NCI-H1694 (cell line): ENCODE measurements at regions not wholly inside any gene's neighbourhood (a gene's known extent, or its start where the extent isn't known, plus 50 kb on each side); places are given as distances from the start of the nearest gene placed in this dataset.
"Not testable (repeated sequence)": the region's sequence is repeated elsewhere in the genome, so short reads cannot be mapped to it uniquely, and the experiment has no call there.

Source experiments
- DNase-seq: peaks from one replicate; lab custom pipeline; 2025; lab: John Stamatoyannopoulos, UW

DNA sequence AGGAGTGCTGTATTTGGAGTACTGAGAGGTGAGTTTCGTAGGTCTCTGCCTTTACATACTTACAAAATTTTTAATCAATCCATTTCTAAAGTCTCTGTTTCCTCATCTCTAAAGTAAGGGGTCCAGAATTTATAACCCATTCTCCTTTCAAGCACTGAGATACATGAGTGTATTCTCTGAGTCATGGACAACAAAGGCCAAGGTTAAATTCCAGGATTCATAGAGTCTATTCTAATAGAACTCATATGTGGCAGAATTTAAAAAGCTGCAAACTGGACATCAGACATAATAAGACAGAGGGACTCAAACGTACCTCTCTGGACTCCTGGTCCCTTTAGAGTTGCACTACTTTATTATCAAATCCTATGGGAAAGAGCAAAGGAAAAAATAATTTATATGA, 112.5 kb upstream of the SLIT3 start:
- no peak for DNase-seq

DNA sequence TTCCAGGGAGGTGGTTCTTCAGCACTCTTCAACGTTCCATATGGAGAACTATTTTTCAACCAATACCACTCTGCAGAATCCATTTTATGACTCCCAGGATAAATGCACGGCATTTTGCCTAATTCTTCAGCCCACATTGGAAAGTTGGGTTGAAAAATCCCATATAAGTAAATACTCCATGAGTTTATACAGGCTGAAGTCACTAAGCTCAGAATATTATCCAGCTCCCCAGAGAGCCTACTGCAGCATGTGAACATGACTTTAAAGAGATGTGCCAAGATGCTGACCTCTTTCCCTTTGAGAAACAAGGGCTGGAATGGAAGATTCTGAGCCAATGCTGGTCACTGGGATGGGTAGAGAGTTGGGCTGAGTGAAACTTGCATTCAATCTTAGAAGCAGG, 111.9 kb upstream of the SLIT3 start:
- no peak for DNase-seq

DNA sequence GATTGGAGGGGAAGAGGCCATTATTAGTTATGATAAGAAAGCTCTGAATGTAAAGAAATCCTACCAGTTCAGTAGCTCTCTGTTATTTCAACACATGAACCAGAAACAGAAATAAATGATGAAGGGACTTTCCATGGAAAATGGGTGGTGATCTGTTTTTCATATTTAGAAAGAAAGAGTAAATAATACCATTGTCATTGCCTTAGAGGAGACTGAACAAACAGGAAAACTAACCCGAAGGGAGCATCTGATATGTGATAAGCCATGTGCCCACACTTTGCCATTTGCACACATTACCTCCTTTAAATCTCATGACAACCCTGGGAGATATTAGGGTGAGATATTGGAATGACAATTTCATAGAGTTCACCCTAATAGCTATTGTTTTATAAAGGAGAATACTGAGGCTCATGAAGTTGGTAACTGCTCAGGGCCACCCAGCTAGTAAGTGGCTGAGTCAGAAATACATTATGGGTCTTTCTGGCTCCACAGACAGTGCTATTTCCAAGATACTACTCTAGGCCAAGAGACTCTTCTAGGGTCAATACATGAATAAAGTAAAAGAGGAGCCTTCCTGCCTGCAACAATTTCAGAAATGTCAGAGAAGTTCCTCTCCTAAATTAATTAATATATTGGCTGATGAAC, 111.0 kb upstream of the SLIT3 start:
- no peak for DNase-seq

DNA sequence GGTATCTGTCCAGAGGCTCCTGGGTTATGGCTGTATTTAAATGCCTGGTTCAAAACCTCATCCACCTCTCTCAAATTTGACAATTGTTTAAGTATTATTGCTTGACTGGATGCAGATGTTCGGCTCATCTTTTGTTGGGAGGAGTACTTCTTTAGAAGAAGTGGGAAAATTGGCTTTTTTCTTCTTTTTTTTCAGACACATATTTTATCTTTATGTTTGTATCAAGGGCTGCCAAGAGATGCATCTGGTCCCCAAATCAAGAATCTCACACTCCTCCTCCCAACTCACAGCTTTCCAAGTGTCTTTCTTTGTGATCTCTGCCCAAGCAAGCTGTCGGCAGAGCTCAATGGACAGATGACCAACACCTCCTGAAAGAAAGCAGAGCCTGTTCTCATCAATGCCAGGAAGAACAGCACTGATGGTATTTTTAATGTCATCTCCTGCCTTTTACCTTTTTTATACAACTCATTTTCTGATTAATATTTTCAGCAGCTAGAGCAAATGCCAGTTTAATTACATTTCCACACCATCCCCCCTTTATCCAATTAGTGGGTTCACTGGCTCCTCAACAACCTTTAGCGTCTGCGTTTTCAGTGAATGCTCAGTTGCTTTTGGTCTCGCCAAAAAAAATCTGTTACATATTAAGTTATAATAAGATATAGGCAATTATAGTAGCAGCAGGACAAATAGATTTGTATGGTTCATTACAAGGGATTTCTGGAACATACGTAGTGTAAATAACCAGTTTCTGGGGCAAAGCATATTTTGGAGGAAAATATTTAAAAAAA, 110.3 kb upstream of the SLIT3 start:
- DNase-seq = no peak

DNA sequence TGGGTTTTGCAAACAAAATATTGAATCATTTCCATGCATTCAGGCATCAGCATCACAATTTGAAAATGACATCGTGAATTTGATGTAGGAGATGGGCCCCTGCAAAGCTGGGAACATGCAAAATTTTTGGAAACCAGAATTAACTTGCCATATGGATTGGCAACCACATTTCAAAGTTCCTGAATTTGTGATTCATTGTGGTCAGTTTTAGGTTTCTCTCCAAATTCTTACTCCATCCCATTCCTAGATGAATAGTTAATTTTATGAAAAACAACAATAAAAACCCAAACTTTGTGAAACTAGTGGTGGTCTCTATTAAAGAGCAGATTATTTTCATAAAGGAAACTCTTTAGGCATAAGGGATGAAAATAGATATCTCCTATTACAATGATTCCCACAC, 107.8 kb upstream of the SLIT3 start:
- no peak for DNase-seq

DNA sequence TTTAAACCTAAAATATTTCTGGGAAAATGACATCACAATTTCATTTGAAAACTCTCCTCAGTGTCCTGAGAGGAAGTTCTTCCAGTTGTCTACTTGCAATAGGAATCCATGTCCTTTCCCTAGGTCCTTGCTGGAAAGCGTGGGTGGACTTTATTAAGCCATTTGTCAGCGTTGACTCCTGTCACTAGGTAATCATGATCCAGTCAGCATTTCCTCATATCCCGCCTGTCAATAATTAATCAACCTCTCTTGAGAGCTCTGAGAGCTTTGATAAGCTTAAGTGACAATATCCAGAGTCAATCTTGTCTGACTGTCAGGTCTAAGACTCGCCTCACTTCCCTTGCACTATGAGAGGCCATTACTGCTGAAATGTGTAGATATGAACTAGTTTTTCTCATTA, 107.2 kb upstream of the SLIT3 start:
- DNase-seq = no peak

DNA sequence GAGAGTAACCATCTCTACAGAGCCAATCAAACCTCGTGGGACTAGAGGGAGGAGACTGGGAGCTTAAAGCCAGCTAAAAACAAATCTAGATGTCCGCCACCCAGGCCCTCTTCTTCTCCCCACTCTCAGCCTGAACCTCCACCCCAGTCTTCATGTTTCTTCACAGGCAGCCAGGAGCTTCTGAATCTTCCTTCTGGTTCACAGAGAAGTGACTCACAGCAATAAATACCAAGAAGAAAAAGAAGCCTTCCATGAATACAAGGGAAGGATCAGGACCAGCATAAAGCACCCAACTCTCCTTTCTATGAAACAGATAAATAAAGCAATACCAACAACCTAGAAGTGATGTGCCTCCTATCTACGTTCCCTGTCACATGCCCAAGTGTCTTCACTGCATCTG, 103.3 kb upstream of the SLIT3 start:
- DNase-seq = no peak

DNA sequence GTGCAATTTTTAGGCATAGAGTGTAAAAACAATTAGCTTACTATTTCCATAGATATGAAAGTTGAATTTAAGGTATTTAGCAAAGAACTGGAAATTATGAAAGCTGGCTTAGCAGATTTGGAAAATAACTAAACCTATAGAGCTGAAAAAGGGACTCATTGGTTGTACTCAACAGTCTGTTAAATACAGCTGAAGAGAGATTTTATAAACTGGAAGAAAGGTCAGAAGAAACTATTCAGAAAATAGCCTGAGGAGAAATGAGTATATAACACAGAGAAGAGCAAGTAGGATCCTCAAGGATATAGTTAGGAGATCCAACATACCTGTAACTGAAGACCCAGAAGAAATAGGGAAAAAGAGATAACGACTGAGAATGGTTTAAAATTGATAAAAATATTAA, 97.6 kb upstream of the SLIT3 start:
- no peak for DNase-seq

DNA sequence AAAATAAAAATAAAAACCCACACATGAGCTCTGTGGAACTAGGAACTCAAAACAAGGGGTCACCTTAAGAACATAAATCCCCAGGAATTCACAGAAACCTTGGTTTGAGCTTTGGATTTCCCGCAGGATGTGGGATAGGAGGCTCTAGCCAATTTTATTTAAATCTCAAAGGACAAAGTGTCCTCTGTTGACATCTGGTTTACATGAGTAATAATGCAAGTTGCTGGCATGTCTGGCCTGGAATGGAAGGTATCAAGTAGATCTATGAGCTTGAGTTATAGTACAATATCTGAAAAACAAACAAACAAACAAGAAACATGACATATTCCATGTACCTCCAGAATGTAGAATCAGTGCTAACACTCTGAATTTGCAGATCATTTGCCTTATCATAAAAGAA, 94.2 kb upstream of the SLIT3 start:
- DNase-seq = no peak

DNA sequence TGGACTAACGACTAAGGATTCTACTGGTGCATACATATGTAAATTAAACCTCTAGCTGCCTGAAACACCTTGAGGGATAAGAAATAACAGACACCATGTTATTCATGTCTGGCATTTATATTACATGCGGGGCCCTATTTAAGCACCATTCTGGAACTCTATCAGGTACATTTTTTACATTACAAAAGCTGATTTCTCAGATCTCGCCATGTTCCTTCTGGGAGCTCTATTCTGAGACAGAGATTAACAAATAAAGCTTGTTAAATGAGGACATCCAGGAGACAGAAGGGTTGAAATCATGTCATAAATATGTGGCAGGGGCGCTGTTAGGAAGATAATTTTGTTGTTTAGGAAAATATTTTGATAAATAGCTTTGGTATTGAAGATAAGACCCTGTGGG, 93.4 kb upstream of the SLIT3 start:
- DNase-seq = no peak

DNA sequence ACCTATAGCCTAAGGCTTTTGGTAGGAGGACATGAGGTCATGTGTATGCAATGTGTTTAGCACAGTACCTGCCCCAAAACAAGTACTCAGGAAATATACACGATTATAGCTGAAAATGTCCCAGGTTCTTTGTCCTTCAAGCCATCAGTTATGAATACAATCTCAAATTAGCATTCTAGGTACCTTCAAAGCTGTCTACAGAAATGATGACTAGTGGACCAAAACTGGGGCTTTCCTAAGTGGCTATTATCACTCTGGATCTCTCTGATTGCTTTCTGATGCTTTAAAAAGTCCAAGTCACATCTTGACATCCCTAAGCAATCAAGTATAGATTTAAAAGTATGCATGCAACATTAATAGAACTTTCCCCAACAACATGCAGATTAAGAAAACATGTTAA, 93.0 kb upstream of the SLIT3 start:
- DNase-seq = no peak

DNA sequence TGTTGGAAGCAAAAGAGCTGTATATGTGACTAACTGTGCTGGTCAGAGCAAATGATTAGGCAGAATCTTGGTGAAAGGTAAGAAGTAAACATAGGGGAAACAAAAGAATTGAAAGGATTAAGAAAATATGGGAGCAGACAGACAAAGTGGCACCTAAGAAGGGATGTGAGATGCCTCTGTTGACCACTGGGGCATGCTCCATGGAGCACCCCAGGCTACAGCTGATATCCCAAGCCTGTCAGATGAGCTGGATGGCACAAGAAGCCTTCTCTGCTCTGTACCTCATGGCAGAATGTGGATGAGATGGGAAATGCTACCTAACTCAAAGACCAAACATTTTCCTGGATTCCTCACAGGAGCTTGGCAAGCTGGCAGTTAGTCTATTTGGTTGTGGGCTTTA, 89.3 kb upstream of the SLIT3 start:
- no peak for DNase-seq

DNA sequence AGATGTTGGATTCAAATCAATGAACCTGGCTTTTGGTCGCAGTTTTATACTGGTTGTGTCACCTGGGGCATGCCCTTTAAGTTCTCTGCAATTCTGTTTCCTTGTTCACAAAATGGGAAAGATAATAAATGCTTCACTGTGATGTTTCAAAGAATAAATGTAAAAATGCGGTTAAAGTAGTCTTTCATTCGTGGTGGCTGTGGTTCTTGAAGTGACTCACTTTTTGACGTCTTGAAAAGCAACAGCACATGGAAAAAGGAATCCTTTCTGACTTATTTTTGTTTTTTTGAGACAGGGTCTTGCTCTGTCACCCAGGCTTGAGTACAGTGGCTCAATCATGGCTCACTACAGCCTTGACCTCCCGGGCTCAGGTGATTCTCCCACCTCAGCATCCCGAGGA, 88.4 kb upstream of the SLIT3 start:
- no peak for DNase-seq

DNA sequence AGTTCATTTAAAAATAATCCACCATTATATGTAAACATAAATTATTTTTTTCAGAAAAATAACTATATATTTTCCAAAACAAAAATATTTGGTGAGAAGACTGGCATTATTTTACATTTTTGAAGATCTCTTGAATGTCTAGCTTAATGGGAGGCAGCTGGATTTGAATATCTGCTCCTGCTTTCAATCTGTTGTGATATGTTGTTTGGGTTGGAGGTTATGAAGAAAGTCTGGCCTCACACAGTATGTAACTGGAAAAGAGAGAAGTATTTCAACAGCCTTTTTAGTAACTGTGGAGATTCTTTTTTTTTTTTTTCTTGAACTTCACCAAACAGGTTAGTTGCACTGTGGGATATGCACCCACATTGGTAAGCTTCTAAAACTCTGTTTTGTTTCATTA, 84.7 kb upstream of the SLIT3 start:
- DNase-seq = no peak

DNA sequence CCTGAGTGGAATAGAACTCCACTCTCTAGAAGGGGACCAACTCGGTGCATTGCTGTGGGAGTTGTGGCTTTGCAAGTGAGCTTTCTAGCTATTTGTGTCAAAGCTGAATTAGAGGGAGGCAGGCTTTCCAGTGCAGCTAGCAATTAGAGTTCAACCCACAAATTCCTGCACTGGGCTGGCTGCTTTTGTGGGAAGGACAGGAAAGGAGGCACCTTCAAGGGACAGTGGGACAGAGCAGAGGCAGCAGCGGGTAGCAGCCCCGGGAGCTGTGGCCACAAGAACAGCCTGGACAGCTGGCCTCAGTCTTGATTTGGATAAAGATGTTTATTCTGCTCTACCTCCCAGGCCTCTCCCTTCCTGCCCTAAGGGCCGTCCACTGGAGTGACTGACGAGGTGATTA, 83.7 kb upstream of the SLIT3 start:
- DNase-seq = no peak

DNA sequence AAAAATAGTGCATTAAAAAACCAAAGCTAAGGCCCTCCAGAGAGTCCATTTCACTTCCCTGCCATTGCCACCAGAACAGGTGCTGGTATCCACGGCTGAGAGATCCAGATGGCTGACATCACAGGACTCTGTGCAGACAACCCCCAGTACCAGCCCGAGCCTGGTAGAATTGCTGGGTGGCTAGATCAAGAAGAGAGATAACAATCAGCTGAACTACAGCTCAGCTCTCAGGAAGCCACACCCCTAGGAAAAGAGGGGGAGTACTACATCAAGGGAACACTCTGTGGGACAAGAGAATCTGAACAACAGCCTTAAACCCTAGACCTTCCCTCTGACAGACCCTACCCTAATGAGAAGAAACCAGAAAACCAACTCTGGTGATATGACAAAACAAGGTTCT, 73.8 kb upstream of the SLIT3 start:
- DNase-seq = no peak

DNA sequence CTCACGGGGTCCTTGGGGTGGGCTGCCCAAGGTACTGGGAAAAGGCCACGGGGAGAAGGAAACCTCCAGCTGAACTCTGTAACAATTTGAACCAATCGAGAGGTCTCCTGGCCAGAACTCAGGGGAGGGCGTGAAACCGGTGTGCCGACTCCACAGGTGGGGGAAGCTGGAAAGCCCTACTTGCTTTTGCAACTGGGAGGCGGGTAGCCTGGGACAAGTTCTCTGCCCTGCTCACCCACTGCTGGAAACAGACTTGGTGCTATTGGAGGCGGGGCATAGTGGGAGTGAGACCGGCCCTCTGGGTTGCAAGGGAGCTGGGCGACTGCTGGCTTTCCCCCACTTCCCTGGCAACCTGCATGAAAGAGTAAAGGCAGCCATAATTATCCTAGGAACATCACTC, 73.2 kb upstream of the SLIT3 start:
- no peak for DNase-seq

DNA sequence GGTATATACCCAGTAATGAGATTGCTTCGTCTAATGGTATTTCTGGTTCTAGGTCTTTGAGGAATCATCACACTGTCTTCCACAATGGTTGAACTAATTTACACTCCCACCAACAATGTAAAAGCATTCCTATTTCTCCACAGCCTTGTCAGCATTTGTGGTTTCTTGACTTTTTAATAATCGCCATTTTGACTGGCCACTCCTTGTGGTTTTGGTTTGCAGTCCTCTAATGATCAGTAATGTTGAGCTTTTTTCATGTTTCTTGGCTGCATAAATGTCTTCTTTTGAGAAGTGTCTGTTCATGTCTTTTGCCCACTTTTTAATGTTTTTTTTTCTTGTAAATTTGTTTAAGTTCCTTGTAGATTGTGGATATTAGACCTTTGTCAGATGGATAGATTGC, 70.9 kb upstream of the SLIT3 start:
- DNase-seq = not testable (repeated sequence)

DNA sequence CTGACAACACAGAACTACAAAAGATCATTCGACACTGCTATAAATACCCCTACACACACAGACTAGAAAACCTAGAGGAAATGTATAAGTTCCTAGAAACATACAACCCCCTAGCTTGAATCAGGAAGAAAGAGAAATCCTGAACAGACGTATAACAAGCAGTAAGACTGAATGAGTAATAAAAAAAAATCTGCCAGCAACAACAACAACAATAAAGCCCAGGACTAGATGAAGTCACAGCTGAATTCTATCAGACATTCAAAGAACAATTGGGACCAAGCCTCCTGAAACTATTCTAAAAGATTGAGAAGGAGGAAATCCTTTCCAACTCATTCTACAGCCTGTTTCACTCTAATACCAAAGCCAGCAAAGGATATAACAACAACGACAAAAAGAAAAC, 68.2 kb upstream of the SLIT3 start:
- no peak for DNase-seq

DNA sequence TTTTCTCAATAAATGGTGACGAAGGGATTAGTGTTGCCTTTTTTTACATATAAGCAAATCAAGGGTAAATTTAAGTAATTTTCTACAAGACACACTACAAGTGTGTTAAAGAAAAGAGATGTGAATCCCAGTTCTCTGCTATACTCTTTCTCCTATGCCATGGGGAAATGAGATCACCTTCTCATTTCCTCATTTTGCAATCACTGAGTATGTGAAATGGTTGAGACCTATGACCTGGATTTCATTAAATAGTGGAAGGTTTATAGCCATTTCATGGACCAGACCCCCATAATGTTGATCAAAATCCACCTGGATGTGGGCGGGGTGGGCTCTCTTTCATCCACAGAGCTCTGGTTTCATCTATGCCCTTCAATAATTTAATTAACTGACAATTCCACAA, 66.9 kb upstream of the SLIT3 start:
- no peak for DNase-seq

DNA sequence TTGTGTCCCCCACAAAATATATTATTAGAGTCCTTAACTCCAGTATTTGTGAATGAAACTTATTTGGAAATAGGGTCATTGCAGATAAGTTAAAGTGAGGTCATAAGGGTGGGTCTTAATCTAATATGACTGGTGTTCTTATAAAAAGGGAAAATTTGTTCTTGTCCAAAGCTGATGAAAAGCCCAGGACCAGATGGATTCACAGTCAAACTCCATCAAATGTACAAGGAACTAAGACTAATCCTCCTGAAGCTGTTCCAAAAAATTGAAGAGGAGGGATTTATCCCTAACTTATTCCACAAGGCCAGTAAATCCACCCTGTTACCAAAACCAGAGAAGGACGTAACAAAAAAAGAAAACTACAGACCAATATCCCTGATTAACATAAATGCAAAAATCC, 56.4 kb upstream of the SLIT3 start:
- DNase-seq = no peak

DNA sequence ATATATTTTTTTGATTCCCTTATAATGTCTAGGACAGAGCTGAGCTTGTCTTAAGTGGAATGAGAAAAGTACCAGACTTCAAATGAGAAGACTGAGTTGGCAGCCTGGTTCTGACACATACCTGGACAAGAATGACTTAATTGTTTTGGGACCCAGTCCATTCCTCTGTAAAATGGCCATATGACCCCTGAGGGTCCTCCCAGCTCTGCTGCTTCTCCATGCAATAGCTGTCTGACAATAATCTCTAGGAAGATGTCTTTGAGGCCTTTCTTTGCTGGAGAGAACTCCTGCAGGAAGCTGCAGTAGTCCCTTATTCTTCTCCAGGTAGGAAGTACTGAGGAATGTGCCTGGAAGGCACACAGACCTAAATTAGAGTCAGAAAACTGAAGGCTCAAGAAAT, 55.9 kb upstream of the SLIT3 start:
- no peak for DNase-seq

DNA sequence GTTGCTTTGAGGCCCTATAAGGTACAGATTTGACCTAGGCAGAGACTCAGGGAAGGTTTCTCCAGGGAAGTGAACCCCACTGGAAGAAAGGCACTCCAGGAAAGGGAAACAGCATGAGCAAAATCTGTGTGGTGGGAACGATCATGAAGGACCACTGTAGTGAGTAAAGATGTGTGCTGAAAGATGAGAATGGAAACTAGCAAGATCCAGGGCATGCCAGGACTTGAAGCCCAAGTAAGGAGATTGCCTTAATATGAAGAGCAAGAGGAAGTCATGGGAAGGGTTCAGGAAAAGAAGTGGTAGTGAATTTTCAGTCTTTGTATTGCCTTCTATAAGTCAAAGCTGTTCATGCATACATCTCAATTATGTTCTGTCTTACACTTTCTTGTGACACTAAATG, 55.2 kb upstream of the SLIT3 start:
- no peak for DNase-seq

DNA sequence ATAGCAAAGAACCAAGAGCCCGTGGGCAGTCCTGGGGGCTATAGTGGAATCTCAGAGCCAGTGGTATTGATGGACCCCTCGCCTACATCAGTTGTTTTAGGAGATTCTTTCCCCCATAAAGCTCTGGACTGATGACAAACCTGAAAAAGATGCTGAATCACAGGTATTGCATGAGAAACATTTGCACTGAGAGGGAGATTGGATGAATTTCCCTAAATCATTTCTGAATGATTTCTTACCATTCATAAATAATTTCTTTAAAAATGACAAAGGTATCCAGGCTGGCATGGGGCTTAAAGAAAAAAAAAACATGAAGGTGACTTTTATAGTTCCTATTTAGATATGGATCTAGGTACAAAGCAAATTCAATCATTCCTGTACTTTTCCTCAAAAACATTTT, 54.0 kb upstream of the SLIT3 start:
- DNase-seq = no peak
